ENCODE measurements at regions not wholly inside any gene's neighbourhood (a gene's known extent, or its start where the extent isn't known, plus 50 kb on each side); places are given as distances from the start of the nearest gene placed in this dataset.

DNA sequence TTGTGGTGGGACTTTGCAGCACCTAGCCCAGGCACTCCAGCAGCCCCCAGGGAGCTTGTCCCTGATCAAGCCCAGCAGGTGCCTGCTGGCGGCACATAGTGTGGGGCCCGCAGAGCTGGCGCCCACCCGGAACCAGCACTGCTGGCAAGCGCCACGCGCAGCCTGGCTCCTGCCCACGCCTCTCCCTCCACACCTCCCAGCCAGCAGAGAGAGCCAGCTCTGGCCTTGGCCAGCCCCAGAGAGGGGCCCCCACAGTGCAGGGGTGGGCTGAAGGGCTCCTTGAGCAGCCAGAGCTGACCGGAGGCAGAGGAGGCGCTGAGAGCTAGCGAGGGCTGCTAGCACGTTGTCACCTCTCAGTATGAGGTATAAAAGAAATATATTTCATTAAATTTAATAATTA, 716.5 kb upstream of the MAP3K7 start (continued):
- TF ChIP-seq RNF2 (IDR thresholded peaks at IDR 0.05; ENCODE audit: borderline replicate concordance, low read depth, low read length, missing control alignments, poor library complexity, severe bottlenecking) (no peak), TCF12 (IDR thresholded peaks at IDR 0.05; ENCODE audit: low read depth, low read length) (no peak), CEBPB (IDR thresholded peaks at IDR 0.05; ENCODE audit: low read depth, low read length) (no peak), KDM1A (IDR thresholded peaks at IDR 0.05; ENCODE audit: borderline replicate concordance, low read length) (no peak), BCL11A (IDR thresholded peaks at IDR 0.05; ENCODE audit: low read depth in 2 of 2, low read length in 2 of 2) (no peak), SUZ12 (IDR thresholded peaks at IDR 0.05; ENCODE audit: low read length) (no peak), RAD21 (IDR thresholded peaks at IDR 0.05 in 1 of 2, conservative IDR thresholded peaks at IDR 0.05 in 1 of 2; ENCODE audit: low read depth in 2 of 2, low read length in 2 of 2) (no peak)
- TF ChIP-seq, protein P1, sequence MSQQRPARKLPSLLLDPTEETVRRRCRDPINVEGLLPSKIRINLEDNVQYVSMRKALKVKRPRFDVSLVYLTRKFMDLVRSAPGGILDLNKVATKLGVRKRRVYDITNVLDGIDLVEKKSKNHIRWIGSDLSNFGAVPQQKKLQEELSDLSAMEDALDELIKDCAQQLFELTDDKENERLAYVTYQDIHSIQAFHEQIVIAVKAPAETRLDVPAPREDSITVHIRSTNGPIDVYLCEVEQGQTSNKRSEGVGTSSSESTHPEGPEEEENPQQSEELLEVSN (IDR thresholded peaks at IDR 0.05): no peak

Measured in H1 (cell line).